HG03097 (cell line): ENCODE measurements at regions not wholly inside any gene's neighbourhood (a gene's known extent, or its start where the extent isn't known, plus 50 kb on each side); places are given as distances from the start of the nearest gene placed in this dataset.
"Not testable (repeated sequence)": the region's sequence is repeated elsewhere in the genome, so short reads cannot be mapped to it uniquely, and the experiment has no call there.

Experiments
- ATAC-seq: cut with Tn5 transposase; IDR thresholded peaks from one replicate; pipeline ENCODE4 v1.9.1; 2021; ENCODE audit not compliant: unreplicated experiment, low FRiP score

DNA sequence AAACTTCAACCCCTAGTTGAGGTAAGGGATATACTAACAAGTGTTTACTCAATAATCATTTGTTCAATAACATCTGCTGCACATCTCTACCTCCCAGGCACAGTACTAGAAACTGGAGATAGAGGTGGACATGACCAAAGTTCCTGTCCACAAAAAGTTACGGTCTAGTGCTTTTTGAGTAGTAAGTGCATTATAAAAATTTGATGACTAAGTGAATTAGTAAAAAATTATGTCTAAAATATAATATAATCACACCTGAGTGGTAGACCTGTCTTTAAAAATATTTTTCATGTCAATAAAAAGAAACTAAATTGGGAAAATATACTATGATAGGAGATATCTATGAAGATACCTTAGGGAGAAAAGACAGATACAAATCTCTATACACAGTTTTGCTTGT lies 121.5 kb upstream of the FHIT start:
- no peak for ATAC-seq

DNA sequence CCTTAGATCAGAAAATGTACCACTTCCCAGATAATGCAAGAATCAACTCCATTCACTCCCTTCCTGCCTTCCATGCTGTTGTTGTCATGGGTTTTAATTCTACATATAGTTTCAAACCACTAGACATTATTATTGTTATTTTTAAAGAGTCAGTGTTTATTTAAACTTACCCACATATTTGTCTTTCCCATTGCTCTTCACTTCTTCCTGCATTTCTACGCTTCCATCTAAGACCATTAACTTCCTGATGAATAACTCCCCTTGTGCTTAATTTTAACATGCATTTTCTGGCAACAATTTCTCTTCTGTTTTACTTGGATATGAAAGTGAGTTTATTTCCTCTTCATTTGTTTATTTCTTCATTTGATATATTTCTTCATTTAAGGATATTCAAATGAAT lies 127.1 kb upstream of the FHIT start:
- ATAC-seq, result no peak

GRCh38 chr3:61381745-61382392 lies 130.6 kb upstream of the FHIT start:
- peak; percentile 82 for ATAC-seq

DNA sequence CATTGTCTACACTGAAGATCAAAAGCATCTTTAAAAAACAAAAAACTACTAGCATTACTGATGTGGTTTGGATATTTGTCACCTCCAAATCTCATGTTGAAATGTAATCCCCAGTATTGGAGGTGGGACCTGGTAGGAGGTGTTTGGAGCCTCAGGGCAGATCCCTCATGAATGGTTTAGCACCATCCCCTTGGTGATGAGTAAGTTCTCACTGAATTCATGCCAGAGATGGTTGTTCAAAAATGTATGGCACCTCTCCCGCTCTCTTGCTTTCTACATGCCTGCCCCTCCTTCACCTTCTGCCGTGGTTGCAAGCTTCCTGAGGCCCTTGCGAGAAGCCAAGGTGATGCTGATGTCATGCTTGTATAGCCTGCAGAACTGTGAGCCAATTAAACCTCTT lies 136.6 kb upstream of the FHIT start:
- ATAC-seq, result no peak

- not testable (repeated sequence) for ATAC-seq
Measured at GRCh38 chr3:61393480-61393947, 142.3 kb upstream of the FHIT start.

DNA sequence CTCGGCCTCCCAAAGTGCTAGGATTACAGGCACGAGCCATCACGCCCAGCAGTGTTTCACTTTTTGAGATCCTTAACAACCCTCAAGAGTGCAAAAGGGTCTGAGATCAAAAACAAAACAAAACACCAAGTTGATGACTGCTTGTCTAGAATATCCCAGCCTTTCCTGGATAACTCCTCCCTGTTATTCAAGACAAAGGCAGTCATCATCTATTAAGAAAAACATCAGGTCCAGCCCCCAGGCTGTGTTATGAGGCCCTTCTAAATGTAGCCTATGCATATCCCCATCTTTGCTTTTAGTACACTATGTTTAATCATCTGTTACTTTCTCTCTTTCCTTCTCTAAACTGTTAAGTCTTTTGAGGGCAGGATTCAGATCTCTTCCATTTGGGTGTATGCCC lies 150.1 kb upstream of the FHIT start:
- no peak for ATAC-seq

DNA sequence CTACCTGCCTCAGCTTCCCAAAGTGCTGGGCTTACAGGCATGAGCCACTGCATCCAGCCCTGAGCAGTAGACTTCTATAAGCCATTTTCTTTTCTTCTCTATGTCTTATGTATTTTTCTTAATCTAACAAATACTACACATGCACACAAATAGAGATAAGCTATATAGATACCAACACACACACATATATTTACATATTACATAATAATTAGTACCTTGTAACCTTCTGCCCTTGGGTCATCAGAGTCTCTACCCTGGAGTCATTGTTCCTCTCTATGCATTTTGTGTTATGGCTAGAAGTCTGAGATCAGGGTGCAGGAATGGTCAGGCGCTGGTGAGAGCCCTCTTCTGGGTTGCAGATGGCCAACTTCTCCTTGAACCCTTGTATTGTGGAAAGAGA lies 154.0 kb upstream of the PTPRG start:
- no peak for ATAC-seq

DNA sequence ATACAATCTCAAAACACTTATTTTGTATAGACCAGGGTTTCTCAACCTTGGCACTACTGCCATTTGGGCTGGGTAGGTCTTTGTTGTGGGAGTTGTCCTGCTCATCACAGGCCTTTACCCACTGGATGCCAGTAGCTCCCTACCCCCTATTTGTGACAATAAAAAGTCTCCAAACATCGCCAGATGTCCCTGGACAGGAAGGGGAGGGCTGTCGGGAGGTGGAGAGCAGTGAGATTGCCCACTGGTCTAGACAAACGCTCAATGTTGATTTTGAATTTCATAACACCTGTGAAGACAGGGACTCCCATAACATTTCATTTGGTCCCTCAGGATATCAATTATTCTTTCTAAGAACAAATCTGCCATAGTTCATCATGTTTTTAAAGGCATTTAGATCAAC lies 151.7 kb upstream of the PTPRG start:
- ATAC-seq, result no peak

DNA sequence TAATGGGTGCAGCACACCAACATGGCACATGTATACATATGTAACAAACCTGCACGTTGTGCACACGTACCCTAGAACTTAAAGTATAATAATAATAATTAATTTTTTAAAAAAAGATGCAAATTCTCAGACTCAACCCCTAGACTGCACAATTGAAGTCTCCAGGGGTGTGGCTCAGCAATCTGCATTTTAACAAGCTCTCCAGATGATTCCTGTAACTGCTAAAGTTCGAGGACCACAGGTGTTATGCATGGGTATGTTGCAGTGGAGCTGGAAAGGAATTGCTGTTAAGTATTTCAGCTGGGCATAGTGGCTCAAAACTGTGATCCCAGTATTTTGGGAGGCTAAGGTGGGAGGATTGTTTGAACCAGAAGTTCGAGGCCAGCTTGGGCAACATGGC lies 151.0 kb upstream of the PTPRG start:
- not testable (repeated sequence) for ATAC-seq

- no peak for ATAC-seq
Measured at GRCh38 chr3:61411009-61411662, 150.2 kb upstream of the PTPRG start.

DNA sequence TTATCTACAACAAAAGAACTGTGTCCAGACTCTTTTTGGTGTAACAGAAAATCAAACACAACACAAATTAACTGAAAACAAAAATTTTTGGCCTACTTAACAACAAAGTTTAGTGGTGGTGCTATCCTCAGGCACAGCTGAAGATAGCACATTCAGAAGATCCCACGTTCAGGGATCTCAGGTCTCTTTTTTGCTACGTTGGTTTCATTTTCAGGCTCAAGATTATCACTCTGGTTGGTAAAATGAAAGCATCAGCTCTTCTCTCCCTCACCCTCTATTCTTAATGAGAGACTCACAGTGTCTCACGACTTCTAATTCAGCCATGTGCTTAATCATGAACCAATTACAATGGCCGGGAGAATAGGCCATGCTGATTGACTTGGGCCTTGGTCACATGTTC lies 146.9 kb upstream of the PTPRG start:
- ATAC-seq, result no peak

GRCh38 chr3:61415201-61415600 lies 146.2 kb upstream of the PTPRG start:
- no peak for ATAC-seq

DNA sequence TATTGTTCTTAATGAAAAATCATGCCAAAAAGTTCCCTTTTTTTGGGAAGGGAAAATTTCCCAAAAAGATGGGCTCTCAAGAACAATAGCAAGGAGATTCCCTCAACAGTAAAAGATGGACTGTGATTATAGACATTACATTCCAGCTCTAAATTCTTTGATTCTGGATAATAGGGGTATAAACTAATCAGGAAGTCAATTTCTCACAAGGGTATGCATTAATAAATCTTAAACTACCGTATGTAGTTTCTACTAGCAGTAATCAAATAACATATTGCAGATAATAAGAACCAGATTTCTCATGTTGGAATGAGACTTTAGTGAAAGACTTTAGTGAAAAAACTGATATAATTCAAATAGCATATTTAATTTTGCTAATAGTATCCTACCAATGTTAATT lies 144.8 kb upstream of the PTPRG start:
- no peak for ATAC-seq

GRCh38 chr3:61417352-61417751 lies 144.0 kb upstream of the PTPRG start:
- no peak for ATAC-seq

DNA sequence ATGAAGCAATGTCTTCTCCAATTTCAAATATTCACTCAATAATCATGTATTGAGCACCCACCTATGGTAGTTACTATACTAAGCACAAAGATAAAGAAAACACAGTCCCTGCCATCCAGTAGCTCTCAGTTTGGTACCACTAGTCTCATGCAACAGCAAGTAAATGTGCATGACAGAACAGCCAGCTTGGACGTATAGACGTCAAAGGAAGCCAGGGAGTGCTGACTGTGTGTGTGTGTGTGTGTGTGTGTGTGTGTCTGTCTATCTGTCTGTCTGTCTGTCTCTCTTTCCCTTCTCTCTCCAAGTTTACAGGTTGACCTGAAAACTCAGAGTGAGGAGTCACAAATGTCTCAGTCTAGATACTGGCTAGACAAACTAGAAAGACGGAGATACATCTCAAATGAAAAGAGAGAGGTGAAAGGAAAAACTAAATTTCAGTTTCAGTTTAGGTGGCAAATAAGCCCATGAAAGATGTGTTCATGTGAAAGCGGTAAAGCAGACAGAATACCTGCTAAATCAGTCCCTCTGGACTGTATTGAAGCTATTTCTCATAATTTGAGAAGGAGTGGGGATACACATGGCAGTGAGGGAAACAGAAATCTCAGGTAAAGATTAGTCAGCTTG lies 141.1 kb upstream of the PTPRG start:
- no peak for ATAC-seq

- no peak for ATAC-seq
Measured at GRCh38 chr3:61422945-61423673, 138.3 kb upstream of the PTPRG start.

DNA sequence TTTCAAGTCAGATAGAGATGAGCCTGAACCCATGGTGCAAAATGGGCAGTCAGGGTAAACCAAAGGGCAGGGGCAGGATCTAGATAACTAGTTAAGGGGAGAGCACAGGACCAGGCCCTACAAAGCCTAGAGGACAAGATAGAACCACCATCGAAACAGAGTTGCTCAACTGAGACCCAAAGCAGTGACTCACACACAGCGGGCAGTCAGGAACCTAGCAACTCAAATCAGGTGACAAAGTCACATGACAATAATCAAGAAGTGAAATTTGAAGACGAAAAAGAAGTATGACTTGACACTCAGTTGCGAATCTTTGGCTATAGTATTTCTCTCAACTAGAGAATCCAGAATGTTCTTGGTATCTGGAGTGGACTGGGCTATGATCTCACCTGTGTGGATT lies 136.0 kb upstream of the PTPRG start:
- no peak for ATAC-seq

GRCh38 chr3:61429106-61429505 lies 132.3 kb upstream of the PTPRG start:
- no peak for ATAC-seq

DNA sequence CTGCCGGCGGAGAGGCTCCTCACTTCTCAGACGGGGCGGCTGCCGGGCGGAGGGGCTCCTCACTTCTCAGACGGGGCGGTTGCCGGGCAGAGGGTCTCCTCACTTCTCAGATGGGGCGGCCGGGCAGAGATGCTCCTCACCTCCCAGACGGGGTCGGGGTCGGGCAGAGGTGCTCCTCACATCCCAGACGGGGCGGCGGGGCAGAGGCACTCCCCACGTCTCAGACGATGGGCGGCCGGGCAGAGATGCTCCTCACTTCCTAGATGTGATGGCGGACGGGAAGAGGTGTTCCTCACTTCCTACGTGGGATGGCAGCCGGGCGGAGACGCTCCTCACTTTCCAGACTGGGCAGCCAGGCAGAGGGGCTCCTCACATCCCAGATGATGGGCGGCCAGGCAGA lies 126.5 kb upstream of the PTPRG start:
- ATAC-seq, result not testable (repeated sequence)

DNA sequence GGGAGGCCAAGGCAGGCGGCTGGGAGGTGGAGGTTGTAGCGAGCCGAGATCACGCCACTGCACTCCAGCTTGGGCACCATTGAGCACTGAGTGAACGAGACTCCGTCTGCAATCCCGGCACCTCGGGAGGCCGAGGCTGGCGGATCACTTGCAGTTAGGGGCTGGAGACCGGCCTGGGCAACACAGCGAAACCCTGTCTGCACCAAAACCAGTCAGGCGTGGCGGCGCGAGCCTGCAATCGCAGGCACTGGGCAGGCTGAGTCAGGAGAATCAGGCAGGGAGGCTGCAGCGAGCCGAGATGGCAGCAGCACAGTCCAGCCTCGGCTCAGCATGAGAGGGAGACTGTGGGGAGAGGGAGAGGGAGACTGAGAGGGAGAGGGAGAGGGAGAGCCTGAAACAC lies 126.0 kb upstream of the PTPRG start:
- not testable (repeated sequence) for ATAC-seq
